ENCODE measurements at regions not wholly inside any gene's neighbourhood (a gene's known extent, or its start where the extent isn't known, plus 50 kb on each side); places are given as distances from the start of the nearest gene placed in this dataset.
"Not testable (repeated sequence)": the region's sequence is repeated elsewhere in the genome, so short reads cannot be mapped to it uniquely, and the experiment has no call there.

DNA sequence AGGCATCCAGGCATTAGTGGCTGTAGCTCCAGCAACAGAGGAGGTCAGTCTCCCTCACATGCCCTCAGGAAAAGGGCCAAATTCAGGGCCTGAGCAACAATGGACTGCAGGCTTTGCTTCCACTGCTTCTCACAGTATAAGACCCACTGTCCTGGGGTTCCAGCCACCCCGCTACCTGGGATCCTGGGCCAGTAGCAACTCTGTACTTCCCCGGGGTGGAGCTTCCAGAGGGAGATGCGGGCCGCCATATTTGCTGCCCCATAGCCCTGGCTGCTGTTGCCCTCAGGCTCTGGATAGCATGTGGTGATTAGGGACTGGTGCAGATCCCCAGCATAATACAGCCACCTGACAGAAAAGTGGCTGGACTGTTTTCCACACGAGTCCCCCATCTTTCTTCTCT is 201.1 kb upstream of the POGK start:
- DNase-seq (ENCODE audit: extremely low spot score) = no peak
- CTCF ChIA-PET = no interaction called here
- TF ChIP-seq BHLHE40 (IDR thresholded peaks at IDR 0.05; ENCODE audit: borderline replicate concordance) (no peak), NFRKB (IDR thresholded peaks at IDR 0.05) (no peak), HDGF (IDR thresholded peaks at IDR 0.05; ENCODE audit: borderline replicate concordance) (no peak), SUZ12 (IDR thresholded peaks at IDR 0.05) (no peak), TARDBP (IDR thresholded peaks at IDR 0.05) (no peak), L3MBTL2 (conservative IDR thresholded peaks at IDR 0.05) (no peak), ELF4 (IDR thresholded peaks at IDR 0.05) (no peak), FOXK2 (IDR thresholded peaks at IDR 0.05) (no peak), ZNF384 (IDR thresholded peaks at IDR 0.05) (no peak), FOXA1 (IDR thresholded peaks at IDR 0.05) (no peak)
- POLR2A ChIA-PET = no interaction called here

DNA sequence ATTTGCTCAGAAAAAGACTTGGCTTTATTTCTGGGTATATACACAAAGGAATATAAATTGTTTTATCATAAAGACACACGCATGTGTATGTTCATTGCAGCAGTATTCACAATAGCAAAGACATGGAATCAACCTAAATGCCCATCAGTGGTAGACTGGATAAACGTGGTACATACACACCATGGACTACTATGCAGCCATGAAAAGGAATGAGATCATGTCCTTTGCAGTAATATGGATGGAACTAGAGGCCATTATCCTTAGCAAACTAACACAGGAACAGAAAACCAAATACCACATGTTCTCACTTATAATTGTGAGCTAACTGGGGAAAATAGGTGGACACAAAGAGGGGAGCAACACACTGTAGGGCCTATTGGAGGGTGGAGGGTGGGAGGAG is 182.0 kb upstream of the POGK start:
- POLR2A ChIA-PET; CTCF ChIA-PET; DNase-seq (ENCODE audit: extremely low spot score): not testable (repeated sequence)

DNA sequence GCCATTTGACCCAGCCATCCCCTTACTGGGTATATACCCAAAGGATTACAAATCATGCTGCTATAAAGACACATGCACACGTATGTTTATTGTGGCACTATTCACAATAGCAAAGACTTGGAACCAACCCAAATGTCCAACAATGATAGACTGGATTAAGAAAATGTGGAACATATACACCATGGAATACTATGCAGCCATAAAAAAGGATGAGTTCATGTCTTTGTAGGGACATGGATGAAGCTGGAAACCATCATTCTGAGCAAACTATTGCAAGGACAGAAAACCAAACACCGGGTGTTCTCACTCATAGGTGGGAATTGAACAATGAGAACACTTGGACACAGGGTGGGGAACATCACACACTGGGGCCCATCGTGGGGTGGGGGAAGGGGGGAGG is 172.5 kb upstream of the POGK start:
- POLR2A ChIA-PET; DNase-seq (ENCODE audit: extremely low spot score); CTCF ChIA-PET: not testable (repeated sequence)

DNA sequence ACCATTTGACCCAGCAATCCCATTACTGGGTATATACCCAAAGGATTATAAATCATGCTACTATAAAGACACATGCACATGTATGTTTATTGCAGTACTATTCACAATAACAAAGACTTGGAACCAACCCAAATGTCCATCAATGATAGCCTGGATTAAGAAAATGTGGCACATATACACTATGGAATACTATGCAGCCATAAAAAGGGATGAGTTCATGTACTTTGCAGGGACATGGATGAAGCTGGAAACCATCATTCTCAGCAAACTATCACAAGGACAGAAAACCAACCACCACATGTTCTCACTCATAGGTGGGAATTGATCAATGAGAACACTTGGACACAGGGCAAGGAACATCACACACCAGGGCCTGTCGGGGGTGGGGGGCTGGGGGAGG is 171.7 kb upstream of the POGK start:
- DNase-seq (ENCODE audit: extremely low spot score); CTCF ChIA-PET; POLR2A ChIA-PET: not testable (repeated sequence)

DNA sequence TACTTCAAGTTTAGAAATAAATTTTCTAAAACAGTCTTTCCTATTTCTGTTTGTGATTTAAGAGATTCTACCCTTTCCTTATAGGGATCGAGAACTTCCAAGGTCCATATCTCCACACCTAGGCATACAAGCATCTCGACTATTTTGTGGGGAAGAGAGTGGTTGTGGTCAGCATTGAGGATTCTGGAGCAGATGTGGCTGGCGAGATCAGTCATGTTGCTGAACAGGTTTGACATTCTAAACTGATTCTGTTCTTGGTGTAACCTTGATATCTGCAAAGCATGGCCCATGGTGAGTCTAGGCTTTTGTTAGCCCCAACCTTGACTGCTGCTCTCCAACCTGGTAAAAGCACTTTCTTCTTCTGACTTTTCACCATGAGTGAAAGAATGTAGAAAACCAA is 167.6 kb upstream of the POGK start:
- ChIA-PET POLR2A (no interaction called here), CTCF (no interaction called here)
- TF ChIP-seq NFRKB (IDR thresholded peaks at IDR 0.05) (no peak), FOXM1 (IDR thresholded peaks at IDR 0.05; ENCODE audit: borderline replicate concordance) (no peak), LEF1 (IDR thresholded peaks at IDR 0.05; ENCODE audit: borderline replicate concordance) (no peak), ARNT (IDR thresholded peaks at IDR 0.05) (no peak), FOXK2 (IDR thresholded peaks at IDR 0.05) (no peak), HDGF (IDR thresholded peaks at IDR 0.05; ENCODE audit: borderline replicate concordance) (no peak), FOXA1 (IDR thresholded peaks at IDR 0.05) (no peak), TARDBP (IDR thresholded peaks at IDR 0.05) (no peak), L3MBTL2 (conservative IDR thresholded peaks at IDR 0.05) (no peak), SP1 (IDR thresholded peaks at IDR 0.05) (no peak), CTBP1 (IDR thresholded peaks at IDR 0.05; ENCODE audit: borderline replicate concordance) (no peak), ELF4 (IDR thresholded peaks at IDR 0.05) (no peak), SUZ12 (IDR thresholded peaks at IDR 0.05) (no peak), ZNF384 (IDR thresholded peaks at IDR 0.05) (no peak), BHLHE40 (IDR thresholded peaks at IDR 0.05; ENCODE audit: borderline replicate concordance) (no peak)
- TF ChIP-seq, protein P1, sequence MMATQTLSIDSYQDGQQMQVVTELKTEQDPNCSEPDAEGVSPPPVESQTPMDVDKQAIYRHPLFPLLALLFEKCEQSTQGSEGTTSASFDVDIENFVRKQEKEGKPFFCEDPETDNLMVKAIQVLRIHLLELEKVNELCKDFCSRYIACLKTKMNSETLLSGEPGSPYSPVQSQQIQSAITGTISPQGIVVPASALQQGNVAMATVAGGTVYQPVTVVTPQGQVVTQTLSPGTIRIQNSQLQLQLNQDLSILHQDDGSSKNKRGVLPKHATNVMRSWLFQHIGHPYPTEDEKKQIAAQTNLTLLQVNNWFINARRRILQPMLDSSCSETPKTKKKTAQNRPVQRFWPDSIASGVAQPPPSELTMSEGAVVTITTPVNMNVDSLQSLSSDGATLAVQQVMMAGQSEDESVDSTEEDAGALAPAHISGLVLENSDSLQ (IDR thresholded peaks at IDR 0.05) = no peak
- DNase-seq (ENCODE audit: extremely low spot score) = no peak

DNA sequence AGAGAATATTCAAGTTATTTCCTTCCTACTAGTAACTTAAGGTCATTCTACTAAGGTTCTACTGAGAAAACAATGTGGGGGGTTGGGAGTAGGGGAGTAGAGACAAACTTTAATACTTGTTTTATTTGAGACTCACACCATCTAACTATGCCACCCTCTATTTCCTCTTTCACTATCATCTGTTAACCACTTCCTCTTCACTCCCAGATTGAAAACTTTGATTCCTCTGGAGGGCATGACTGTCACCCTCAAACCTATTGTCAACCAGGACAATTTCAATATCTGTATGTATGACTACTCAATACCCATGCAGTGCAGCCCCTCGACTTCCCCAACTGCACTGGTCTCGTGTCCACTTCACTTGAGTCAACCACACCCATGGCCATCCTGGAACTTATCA is 165.6 kb upstream of the POGK start:
- no peak for DNase-seq (ENCODE audit: extremely low spot score)
- TF ChIP-seq TARDBP (IDR thresholded peaks at IDR 0.05) (no peak), FOXA1 (IDR thresholded peaks at IDR 0.05) (no peak), CTBP1 (IDR thresholded peaks at IDR 0.05; ENCODE audit: borderline replicate concordance) (no peak), L3MBTL2 (conservative IDR thresholded peaks at IDR 0.05) (no peak), FOXM1 (IDR thresholded peaks at IDR 0.05; ENCODE audit: borderline replicate concordance) (no peak), BHLHE40 (IDR thresholded peaks at IDR 0.05; ENCODE audit: borderline replicate concordance) (no peak), LEF1 (IDR thresholded peaks at IDR 0.05; ENCODE audit: borderline replicate concordance) (no peak), ELF4 (IDR thresholded peaks at IDR 0.05) (no peak), HDGF (IDR thresholded peaks at IDR 0.05; ENCODE audit: borderline replicate concordance) (no peak)
- CTCF ChIA-PET = no interaction called here
- POLR2A ChIA-PET = no interaction called here

DNA sequence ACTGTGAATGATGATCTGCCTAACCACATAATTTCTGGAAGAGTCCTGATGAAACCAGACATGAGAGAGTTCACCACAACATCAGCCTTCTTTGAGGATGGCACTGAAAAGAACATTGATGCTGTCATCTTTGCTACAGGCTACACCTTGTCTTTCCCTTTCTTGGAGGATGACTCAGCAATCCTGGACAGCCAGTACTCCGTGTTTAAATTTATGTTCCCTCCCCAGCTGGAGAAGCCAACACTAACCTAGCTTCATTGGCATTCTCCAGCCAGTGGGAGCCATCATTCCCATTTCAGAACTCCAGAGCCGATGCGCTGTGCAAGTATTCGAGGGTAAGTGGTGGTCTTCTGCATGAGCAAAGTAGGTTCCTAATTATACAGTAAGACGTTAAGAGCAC is 164.1 kb upstream of the POGK start:
- POLR2A ChIA-PET = no interaction called here
- DNase-seq (ENCODE audit: extremely low spot score) = no peak
- TF ChIP-seq BHLHE40 (IDR thresholded peaks at IDR 0.05; ENCODE audit: borderline replicate concordance) (no peak), ZNF384 (IDR thresholded peaks at IDR 0.05) (no peak), LEF1 (IDR thresholded peaks at IDR 0.05; ENCODE audit: borderline replicate concordance) (no peak), ELF4 (IDR thresholded peaks at IDR 0.05) (no peak), FOXM1 (IDR thresholded peaks at IDR 0.05; ENCODE audit: borderline replicate concordance) (no peak), SUZ12 (IDR thresholded peaks at IDR 0.05) (no peak)
- TF ChIP-seq, protein P1 (IDR thresholded peaks at IDR 0.05) = no peak
- CTCF ChIA-PET = no interaction called here

DNA sequence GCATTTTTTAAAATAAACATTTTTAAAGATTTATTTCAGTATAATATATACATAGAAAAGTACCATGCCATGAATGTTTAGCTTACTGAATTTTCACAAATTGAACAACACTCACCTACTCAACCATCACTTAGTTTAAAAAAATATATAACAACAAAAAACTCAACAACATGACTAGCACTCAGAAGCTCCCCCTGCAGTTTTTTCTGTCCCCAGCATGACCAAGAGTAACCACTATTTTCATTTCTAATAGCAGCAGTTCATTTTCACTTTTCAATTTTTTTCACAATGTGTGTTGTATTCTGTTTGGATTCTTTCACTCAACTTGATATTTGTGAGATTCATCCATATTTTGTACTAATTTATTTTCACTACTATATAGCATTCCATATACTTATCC is 162.3 kb upstream of the POGK start:
- TF ChIP-seq FOXK2 (IDR thresholded peaks at IDR 0.05) (no peak), SUZ12 (IDR thresholded peaks at IDR 0.05) (no peak), BHLHE40 (IDR thresholded peaks at IDR 0.05; ENCODE audit: borderline replicate concordance) (no peak), CTBP1 (IDR thresholded peaks at IDR 0.05; ENCODE audit: borderline replicate concordance) (no peak), FOXM1 (IDR thresholded peaks at IDR 0.05; ENCODE audit: borderline replicate concordance) (no peak), ZNF384 (IDR thresholded peaks at IDR 0.05) (no peak), SP1 (IDR thresholded peaks at IDR 0.05) (no peak), LEF1 (IDR thresholded peaks at IDR 0.05; ENCODE audit: borderline replicate concordance) (no peak)
- CTCF ChIA-PET = no interaction called here
- DNase-seq (ENCODE audit: extremely low spot score) = no peak
- POLR2A ChIA-PET = no interaction called here
